Left lung (tissue), 4 donors: ENCODE measurements at regions not wholly inside any gene's neighbourhood (a gene's known extent, or its start where the extent isn't known, plus 50 kb on each side); places are given as distances from the start of the nearest gene placed in this dataset.
"Not testable (repeated sequence)": the region's sequence is repeated elsewhere in the genome, so short reads cannot be mapped to it uniquely, and the experiment has no call there.

Experiments used
- ATAC-seq: fragments of 200-7000 bp; cut with Tn5 transposase; one replicate; pipeline ENCODE4 v1.9.1; 2020; ENCODE audit warnings: moderate library complexity
- DNase-seq, 4 donors: peaks; one replicate each; pipeline ENCODE4 v3.0.0-alpha.2; 2013 to 2020
- H3K27ac ChIP-seq, 2 donors: fragments of 200-600 bp; sonication (generic) in 1 of 2; one replicate each; pipeline versions ENCODE4 v1.5.0 to v1.8.0; 2020 to 2021
- H3K27me3 ChIP-seq, 2 donors: fragments of 200-600 bp; sonication (generic) in 1 of 2; one replicate each; pipeline versions ENCODE4 v1.5.0 to v1.8.0; 2020 to 2021
- H3K36me3 ChIP-seq, 2 donors: fragments of 200-600 bp; sonication (generic) in 1 of 2; one replicate each; pipeline versions ENCODE4 v1.5.0 to v1.8.0; 2020 to 2021
- H3K4me1 ChIP-seq, 2 donors: fragments of 200-600 bp; one replicate each; pipeline ENCODE4 v1.8.0; 2021
- H3K4me3 ChIP-seq, 2 donors: fragments of 200-600 bp; sonication (generic) in 1 of 2; one replicate each; pipeline versions ENCODE4 v1.5.0 to v1.8.0; 2020 to 2021; ENCODE audit warnings: mild to moderate bottlenecking in 1 of 2
- H3K9me3 ChIP-seq, 2 donors: fragments of 200-600 bp; sonication (generic) in 1 of 2; one replicate each; pipeline versions ENCODE4 v1.5.0 to v1.8.0; 2020 to 2021
- CTCF ChIP-seq, 2 donors: fragments of 200-600 bp; sonication (generic) in 1 of 2; IDR thresholded peaks; one replicate each; pipeline versions ENCODE4 v1.5.0 to v1.8.0; 2021; ENCODE audit warnings: antibody characterized with exemption in 2 of 2
- intact Hi-C, 2 donors: fragments of 100-400 bp; cut with DNase I; formaldehyde crosslinking; loops; one replicate each; pipeline versions ENCODE4 v1.11.2 to v1.14.2; 2022
- donor health status: DM: no; HTN: yes; CAD: no.
- donor health status: DM: no; HTN: no; CAD: no.

- no peak for TF ChIP-seq CTCF (IDR thresholded peaks at IDR 0.05)
- Histone ChIP-seq H3K9me3 (no peaks in the 10 kb centered on the region), H3K27ac (no peak overlapping the region), H3K4me3 (no peak overlapping the region), H3K36me3 (no peaks in the 10 kb centered on the region), H3K4me1 (no peaks in the 10 kb centered on the region), H3K27me3 (no peaks in the 10 kb centered on the region)
- ATAC-seq (no peak), DNase-seq (no peak)
- intact Hi-C loops, result no loop called here
Observed at GRCh38 chr12:115295886-115296285, 611.9 kb upstream of the TBX3 start.

- intact Hi-C loops, result no loop called here
- no peak overlapping the region for H3K4me3 ChIP-seq
Observed at GRCh38 chr12:115294453-115295133, 610.6 kb upstream of the TBX3 start.

GRCh38 chr12:115285429-115285828, 601.5 kb upstream of the TBX3 start:
- H3K27me3 ChIP-seq, ATAC-seq, H3K4me3 ChIP-seq, H3K4me1 ChIP-seq, H3K9me3 ChIP-seq, intact Hi-C loops, H3K27ac ChIP-seq, DNase-seq, H3K36me3 ChIP-seq: not testable (repeated sequence)

More at GRCh38 chr12:115294453-115295133, 610.6 kb upstream of the TBX3 start:
- Histone ChIP-seq H3K27ac (no peak overlapping the region), H3K36me3 (no peaks in the 10 kb centered on the region), H3K27me3 (no peaks in the 10 kb centered on the region), H3K4me1 (no peaks in the 10 kb centered on the region), H3K9me3 (no peaks in the 10 kb centered on the region)
- DNase-seq (peak in 1 of 4 donors; percentile 21), ATAC-seq (no peak)
- TF ChIP-seq CTCF (IDR thresholded peaks at IDR 0.05), result no peak

- no peaks in the 10 kb centered on the region for H3K4me1 ChIP-seq
- no peaks in the 10 kb centered on the region for H3K9me3 ChIP-seq
- H3K4me3 ChIP-seq, result no peak overlapping the region
- intact Hi-C loops, result no loop called here
- ATAC-seq (no peak), DNase-seq (no peak)
- TF ChIP-seq CTCF (IDR thresholded peaks at IDR 0.05), result no peak
- no peaks in the 10 kb centered on the region for H3K36me3 ChIP-seq
- H3K27me3 ChIP-seq, result no peaks in the 10 kb centered on the region
- H3K27ac ChIP-seq, result no peak overlapping the region
Observed at GRCh38 chr12:115273456-115273855, 589.5 kb upstream of the TBX3 start.

- no peak for ATAC-seq
- intact Hi-C loops, result no loop called here
- no peak overlapping the region for H3K27ac ChIP-seq
- no peak for DNase-seq
- no peaks in the 10 kb centered on the region for H3K9me3 ChIP-seq
- no peaks in the 10 kb centered on the region for H3K36me3 ChIP-seq
- H3K27me3 ChIP-seq, result no peaks in the 10 kb centered on the region
- no peak overlapping the region for H3K4me3 ChIP-seq
- no peak for TF ChIP-seq CTCF (IDR thresholded peaks at IDR 0.05)
- H3K4me1 ChIP-seq, result no peaks in the 10 kb centered on the region
Observed at GRCh38 chr12:115268451-115268850, 584.5 kb upstream of the TBX3 start.

- intact Hi-C loops, result no loop called here
- TF ChIP-seq CTCF (IDR thresholded peaks at IDR 0.05), result no peak
- no peak for ATAC-seq
- Histone ChIP-seq H3K27me3 (no peaks in the 10 kb centered on the region), H3K4me3 (no peak overlapping the region), H3K27ac (no peak overlapping the region), H3K9me3 (no peaks in the 10 kb centered on the region), H3K36me3 (no peaks in the 10 kb centered on the region), H3K4me1 (no peaks in the 10 kb centered on the region)
- no peak for DNase-seq
Observed at GRCh38 chr12:115267891-115268290, 583.9 kb upstream of the TBX3 start.
